ENCODE measurements at regions not wholly inside any gene's neighbourhood (a gene's known extent, or its start where the extent isn't known, plus 50 kb on each side); places are given as distances from the start of the nearest gene placed in this dataset.

DNA sequence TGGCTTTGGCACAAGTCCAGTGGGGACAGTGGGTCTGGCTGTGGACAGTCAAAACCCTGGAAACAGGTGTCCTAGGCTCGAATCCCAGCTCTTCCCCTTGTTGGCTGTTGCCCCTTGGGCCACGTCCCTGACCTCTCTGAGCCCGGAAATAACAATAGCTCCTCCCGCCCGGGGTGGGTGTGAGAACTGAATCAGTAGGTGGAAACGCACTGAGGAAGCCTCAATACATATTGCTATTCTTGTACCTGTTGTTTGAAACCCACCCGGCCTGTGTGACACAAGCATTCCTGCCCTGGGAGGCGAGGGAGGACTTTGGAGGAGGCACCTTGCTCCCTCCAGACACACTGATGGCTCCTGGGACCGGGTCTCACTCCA, 134.1 kb downstream of the OLFM1 start:
- ChIA-PET CTCF (no interaction called here), POLR2A (no interaction called here)
- Histone ChIP-seq H3K27ac (no peak overlapping the region), H3K4me2 (no peak overlapping the region), H3K4me1 (no peaks in the 10 kb centered on the region), H3K4me3 (no peak overlapping the region), H3K9me3 (no peaks in the 10 kb centered on the region; the same call in 2 of the 3 replicates)
- FAIRE-seq (no peak), DNase-seq (ENCODE audit: low read depth in 1 of 2, low spot score in 1 of 2) (no peak), ATAC-seq (no peak)
- no peak for TF ChIP-seq CBX2 (IDR thresholded peaks at IDR 0.05; ENCODE audit: borderline replicate concordance, low read depth)
- no peak for TF ChIP-seq BHLHE40 (IDR thresholded peaks at IDR 0.05; ENCODE audit: low read depth, low read length)
- 42% methylated on average over 7 of the region's 9 CpGs for WGBS (ENCODE audit: missing lambda C conversion rate)

DNA sequence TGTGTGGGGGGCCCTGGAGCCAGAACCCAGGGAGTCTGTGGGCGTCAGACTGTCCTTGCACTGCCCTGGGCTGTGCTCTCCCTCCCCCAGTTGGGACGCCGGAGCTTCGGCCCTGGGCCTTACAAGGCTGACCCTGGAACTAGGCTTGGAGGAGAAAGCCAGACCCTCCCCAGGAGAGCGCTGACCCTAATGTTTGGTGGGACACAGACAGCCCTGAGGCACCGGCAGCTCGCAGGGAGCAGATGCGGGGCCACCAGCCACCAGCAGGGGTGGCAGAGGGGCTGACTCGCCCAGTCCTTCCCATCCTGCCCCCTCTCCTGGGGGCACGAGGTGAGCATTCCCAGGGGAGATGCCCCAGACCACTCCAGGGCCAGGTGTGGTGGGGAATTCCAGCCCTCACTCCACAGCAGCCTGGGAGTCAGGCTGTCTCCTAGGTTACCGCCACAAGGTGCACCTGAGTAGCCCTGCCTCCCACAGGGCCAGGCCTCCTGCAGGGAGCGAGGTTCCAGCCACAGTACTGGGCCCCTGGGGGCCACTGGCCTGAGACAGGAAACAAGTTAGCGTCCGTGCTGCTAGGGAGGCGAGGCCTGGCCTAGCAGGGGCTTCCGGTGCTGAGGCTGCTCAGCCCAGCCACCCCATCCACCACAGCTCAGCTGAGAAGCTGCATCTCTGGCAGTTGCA, 134.6 kb downstream of the OLFM1 start:
- TF ChIP-seq ESRRA (IDR thresholded peaks at IDR 0.05; ENCODE audit: borderline replicate concordance, low read length) (no peak), CBX8 (IDR thresholded peaks at IDR 0.05) (no peak), CEBPB (IDR thresholded peaks at IDR 0.05) (no peak), JUN (IDR thresholded peaks at IDR 0.05) (no peak), RARB (CRISPR knock-in tag; IDR thresholded peaks at IDR 0.05) (no peak), CHD4 (IDR thresholded peaks at IDR 0.05; ENCODE audit: borderline replicate concordance) (no peak), POLR2AphosphoS2 (conservative IDR thresholded peaks at IDR 0.05; ENCODE audit: low read length) (no peak), KDM1A (IDR thresholded peaks at IDR 0.05; ENCODE audit: low read depth) (no peak), ZFP36 (IDR thresholded peaks at IDR 0.05; ENCODE audit: borderline replicate concordance, partially characterized antibody) (no peak), ZNF302 (CRISPR knock-in tag; IDR thresholded peaks at IDR 0.05) (no peak), FOSL2 (IDR thresholded peaks at IDR 0.05) (no peak), FOSL2 (CRISPR knock-in tag; IDR thresholded peaks at IDR 0.05) (no peak), ATOH8 (CRISPR knock-in tag; IDR thresholded peaks at IDR 0.05; ENCODE audit: low read depth) (no peak)
- DNase-seq (ENCODE audit: low read depth in 1 of 2, low spot score in 1 of 2) (no peak), ATAC-seq (peak; percentile 48 to 52), FAIRE-seq (no peak)
- CTCF ChIA-PET: interaction anchor here (1.4 kb wide), 1 partner anchor 9 kb away, joined by 3 read pairs; no protein-coding TSS in a partner anchor
- POLR2A ChIA-PET: no interaction called here
- Histone ChIP-seq H3K27ac (no peak overlapping the region), H3K4me2 (no peak overlapping the region), H3K4me3 (no peak overlapping the region), H3K4me1 (no peaks in the 10 kb centered on the region), H3K9me3 (no peaks in the 10 kb centered on the region; the same call in 2 of the 3 replicates)
- WGBS (ENCODE audit: missing lambda C conversion rate): 82% methylated on average over 6 of the region's 16 CpGs

DNA sequence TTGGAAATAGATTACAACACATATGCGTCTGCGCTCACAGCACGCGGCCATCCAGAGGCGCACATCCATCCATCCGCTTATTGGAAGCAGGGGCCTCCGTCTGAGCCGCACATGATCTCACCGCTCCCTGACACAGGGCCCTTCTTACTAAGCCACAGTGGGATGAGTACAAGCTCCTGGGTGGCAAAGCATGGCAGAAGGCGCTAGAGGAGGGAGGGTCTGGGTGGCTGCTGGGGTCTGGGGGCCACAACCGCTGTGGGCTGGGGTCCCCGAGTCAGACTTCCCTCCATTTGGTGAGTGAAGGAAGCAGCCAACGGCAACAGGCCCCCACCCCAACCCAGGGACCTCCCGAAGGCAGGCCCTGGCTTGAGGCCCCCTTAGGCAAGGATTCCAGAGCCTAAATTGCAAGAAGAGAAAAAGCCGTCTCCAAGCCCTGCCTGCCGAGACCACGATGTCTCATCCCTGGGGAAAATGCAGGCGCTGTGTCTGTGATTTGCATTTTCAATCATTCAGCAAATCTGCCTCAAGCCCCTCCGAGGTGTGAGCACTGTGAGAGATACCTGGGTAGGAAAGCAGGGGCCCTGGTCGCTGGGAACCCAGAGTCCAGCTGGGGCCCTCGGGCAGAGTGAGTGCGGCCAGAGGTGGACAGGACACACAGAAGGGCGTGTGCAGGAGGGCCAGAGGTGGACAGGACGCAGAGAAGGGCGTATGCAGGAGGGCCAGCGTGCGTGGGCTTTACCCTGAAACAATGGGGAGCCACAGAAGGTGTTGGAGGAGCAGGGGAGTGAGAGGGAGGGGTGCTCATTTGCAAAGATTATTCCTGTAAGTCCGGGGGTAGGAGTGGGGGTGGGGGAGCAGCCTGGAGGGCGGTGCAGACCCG, 135.7 kb downstream of the OLFM1 start:
- POLR2A ChIA-PET: no interaction called here
- DNase-seq (ENCODE audit: low read depth in 1 of 2, low spot score in 1 of 2): no peak
- 53% methylated on average over 25 of the region's 30 CpGs for WGBS (ENCODE audit: missing lambda C conversion rate)
- Histone ChIP-seq H3K27ac (no peak overlapping the region), H3K4me2 (no peak overlapping the region), H3K4me3 (no peak overlapping the region), H3K9me3 (no peaks in the 10 kb centered on the region; the same call in 2 of the 3 replicates), H3K4me1 (no peaks in the 10 kb centered on the region)
- FAIRE-seq: no peak
- CTCF ChIA-PET: interaction anchor here (1.0 to 1.4 kb wide), 2 partner anchors 10 to 190 kb away, joined by 3 read pairs; no protein-coding TSS in a partner anchor
- TF ChIP-seq CHD4 (IDR thresholded peaks at IDR 0.05; ENCODE audit: borderline replicate concordance) (no peak), MAFK (IDR thresholded peaks at IDR 0.05; ENCODE audit: partially characterized antibody) (no peak), EP300 (IDR thresholded peaks at IDR 0.05) (no peak), POLR2A (IDR thresholded peaks at IDR 0.05; ENCODE audit: low read length) (no peak), RFX5 (IDR thresholded peaks at IDR 0.05) (no peak), CHD2 (IDR thresholded peaks at IDR 0.05; ENCODE audit: low read length, partially characterized antibody) (no peak), RNF2 (IDR thresholded peaks at IDR 0.05; ENCODE audit: borderline replicate concordance, low read depth) (no peak), FOSL2 (IDR thresholded peaks at IDR 0.05) (no peak), FOSL2 (CRISPR knock-in tag; IDR thresholded peaks at IDR 0.05) (no peak), BHLHE40 (IDR thresholded peaks at IDR 0.05; ENCODE audit: low read depth, low read length) (no peak), ESRRA (IDR thresholded peaks at IDR 0.05; ENCODE audit: borderline replicate concordance, low read length) (no peak)
- no peak for ATAC-seq

Data from A549 (cell line).